ACHN (cell line): ENCODE measurements at regions not wholly inside any gene's neighbourhood (a gene's known extent, or its start where the extent isn't known, plus 50 kb on each side); places are given as distances from the start of the nearest gene placed in this dataset.

Source experiments
- DNase-seq: peaks from one replicate; pipeline ENCODE4 v3.0.0-alpha.2; 2015
- in situ Hi-C: cut with HindIII; loops from 2 replicates; pipeline ENCODE4 v1.10.0; 2017; ENCODE audit warnings: low sequenced_read_pairs, low pct_ligation_motif_present, low pct_unique_long_range_greater_than_20kb

DNA sequence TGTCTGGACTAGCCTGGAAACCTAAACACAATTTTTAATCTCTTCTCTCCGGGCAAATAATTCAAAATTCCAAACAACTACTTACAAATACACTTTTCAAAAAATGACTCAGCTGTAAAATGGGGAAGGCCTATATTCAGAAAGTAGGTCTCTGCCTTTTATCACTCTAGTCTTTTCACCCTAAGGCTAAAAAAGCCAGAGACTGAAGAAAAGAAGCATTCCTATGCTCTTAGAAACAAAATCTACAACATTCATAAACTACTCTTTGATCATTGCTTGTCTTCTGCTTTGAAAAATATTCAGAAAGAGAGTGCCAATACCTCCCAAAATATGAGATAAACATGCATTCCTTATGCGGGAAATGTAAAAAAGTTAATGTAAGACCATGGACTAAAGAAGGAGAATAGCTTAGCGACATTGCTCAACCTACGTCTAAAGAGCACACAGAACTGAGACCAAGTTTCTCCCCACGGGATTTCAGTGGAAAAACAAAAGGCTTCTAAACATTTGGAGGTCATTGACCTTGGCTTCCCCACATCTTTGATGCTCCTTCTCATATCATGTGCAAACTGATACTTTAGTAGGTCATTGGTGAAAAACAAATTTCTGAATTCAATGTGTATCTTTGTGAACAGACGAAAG is 74.4 kb upstream of the EPB41L3 start:
- no peak for DNase-seq
- in situ Hi-C loops: no loop called here

DNA sequence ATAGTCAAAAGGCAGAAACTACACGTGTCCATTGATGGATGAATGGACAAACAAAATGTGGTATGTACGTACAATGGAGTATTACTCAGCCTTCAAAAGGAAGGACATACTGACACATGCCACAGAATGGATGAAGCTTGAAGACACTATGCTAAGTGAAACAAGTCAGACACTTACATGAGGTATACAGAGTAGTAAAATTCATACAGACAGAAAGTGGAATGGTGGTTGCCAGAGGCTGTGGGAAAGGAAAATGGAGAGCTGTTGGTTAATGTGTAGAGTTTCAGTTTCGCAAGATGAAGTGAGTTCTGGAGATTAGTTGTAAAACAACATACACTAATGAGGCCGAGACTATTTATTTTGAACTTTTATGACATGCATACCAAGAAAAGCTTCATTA is 67.4 kb upstream of the EPB41L3 start:
- no peak for DNase-seq
- in situ Hi-C loops: no loop called here

DNA sequence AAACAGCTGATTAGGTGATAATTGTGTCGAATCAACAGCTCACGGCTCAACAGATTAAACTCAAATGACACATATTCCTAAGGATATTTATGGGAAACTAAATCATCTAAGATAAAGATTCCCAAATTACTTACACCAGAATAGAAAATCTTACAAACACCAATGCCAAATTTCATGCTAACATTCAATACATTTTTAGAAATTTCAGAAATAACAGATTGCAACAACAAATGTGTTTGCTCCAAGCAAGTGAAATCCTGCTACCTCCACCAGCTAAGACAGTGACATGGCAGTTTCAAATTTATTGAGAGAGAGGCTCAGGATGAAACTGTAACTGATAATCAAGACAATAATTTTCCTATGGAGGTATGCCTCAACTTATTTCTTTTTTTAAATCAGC is 65.0 kb upstream of the EPB41L3 start:
- in situ Hi-C loops: no loop called here

GRCh38 chr18:5606951-5607350 is 63.2 kb upstream of the EPB41L3 start:
- in situ Hi-C loops: no loop called here
- no peak for DNase-seq

More for the DNA sequence above, 65.0 kb upstream of the EPB41L3 start:
- no peak for DNase-seq

GRCh38 chr18:5604778-5605177 is 61.0 kb upstream of the EPB41L3 start:
- in situ Hi-C loops: no loop called here
- DNase-seq: no peak

- DNase-seq: no peak
Measured at GRCh38 chr18:5603153-5603552, 59.4 kb upstream of the EPB41L3 start.

GRCh38 chr18:5601188-5601624 is 57.4 kb upstream of the EPB41L3 start:
- in situ Hi-C loops: no loop called here
- DNase-seq: no peak

More at GRCh38 chr18:5603153-5603552, 59.4 kb upstream of the EPB41L3 start:
- in situ Hi-C loops: no loop called here

- in situ Hi-C loops: no loop called here
Measured at GRCh38 chr18:5600378-5601071, 56.7 kb upstream of the EPB41L3 start.

DNA sequence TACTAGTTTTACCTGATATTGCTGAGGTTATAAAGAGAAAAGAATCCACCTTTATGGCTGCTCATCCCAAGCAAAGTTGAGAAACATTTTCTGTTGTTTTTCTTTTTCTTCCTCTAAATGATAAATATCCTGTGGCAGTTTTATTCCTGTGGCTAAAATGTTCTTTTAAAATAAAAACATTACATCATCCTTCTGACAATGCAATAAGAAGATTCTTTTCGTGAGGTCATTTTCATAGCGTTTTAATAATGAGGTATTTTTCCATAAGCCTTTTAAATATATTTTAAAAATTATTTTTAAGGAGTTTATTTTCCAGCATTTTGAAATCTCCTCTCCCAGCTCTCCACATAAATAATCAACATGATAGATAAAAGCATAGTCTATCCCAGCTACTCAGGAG is 52.8 kb upstream of the EPB41L3 start:
- in situ Hi-C loops: no loop called here
- no peak for DNase-seq

More at GRCh38 chr18:5600378-5601071, 56.7 kb upstream of the EPB41L3 start:
- DNase-seq: peak; percentile 44
